IPS-20b (cell line): ENCODE measurements at regions not wholly inside any gene's neighbourhood (a gene's known extent, or its start where the extent isn't known, plus 50 kb on each side); places are given as distances from the start of the nearest gene placed in this dataset.
A peak's percentile ranks its signal among the peaks of the same experiment; 100 is the strongest.
"Not testable (repeated sequence)": the region's sequence is repeated elsewhere in the genome, so short reads cannot be mapped to it uniquely, and the experiment has no call there.

Source experiments
- H3K27ac ChIP-seq: one replicate; pipeline ENCODE4 v1.5.1; 2013; ENCODE audit warnings: low read length
- H3K27me3 ChIP-seq: 2 replicates; pipeline ENCODE4 v1.6.1; 2013; ENCODE audit warnings: mild to moderate bottlenecking, low read length, inconsistent platforms; ENCODE audit not compliant: insufficient read depth
- H3K36me3 ChIP-seq: 2 replicates; pipeline ENCODE4 v1.6.1; 2013; ENCODE audit warnings: low read depth, mild to moderate bottlenecking, inconsistent platforms, low read length, moderate library complexity; ENCODE audit not compliant: insufficient read depth
- H3K4me1 ChIP-seq: 2 replicates; pipeline ENCODE4 v1.6.1; 2013; ENCODE audit warnings: mild to moderate bottlenecking, control low read depth, inconsistent platforms, low read length, moderate library complexity; ENCODE audit not compliant: insufficient read depth
- H3K4me3 ChIP-seq: 2 replicates; pipeline ENCODE4 v1.5.1; 2013; ENCODE audit warnings: mild to moderate bottlenecking, low read length, inconsistent platforms
- H3K9ac ChIP-seq: 2 replicates; pipeline ENCODE4 v1.6.1; 2013; ENCODE audit warnings: low read depth, mild to moderate bottlenecking, inconsistent platforms, low read length, moderate library complexity
- H3K9me3 ChIP-seq: 2 replicates; pipeline ENCODE4 v1.6.1; 2013; ENCODE audit warnings: mild to moderate bottlenecking, low read depth, low read length, inconsistent platforms; ENCODE audit not compliant: insufficient read depth

- not testable (repeated sequence) for H3K9me3 ChIP-seq, H3K27me3 ChIP-seq, H3K4me1 ChIP-seq, H3K27ac ChIP-seq, H3K36me3 ChIP-seq, H3K9ac ChIP-seq, H3K4me3 ChIP-seq
Observed at GRCh38 chr22:25433381-25433970, 131.0 kb upstream of the GRK3 start.

GRCh38 chr22:25437414-25438160, 126.9 kb upstream of the GRK3 start:
- Histone ChIP-seq H3K4me1 (peaks cover 3% of the 10 kb centered on the region; the same call in 1 of the 2 replicates), H3K9me3 (no peaks in the 10 kb centered on the region), H3K9ac (peak overlapping the region; percentile 19; the same call in 1 of the 2 replicates), H3K27ac (no peak overlapping the region), H3K27me3 (peaks cover 7% of the 10 kb centered on the region; the same call in 1 of the 2 replicates), H3K36me3 (no peaks in the 10 kb centered on the region), H3K4me3 (no peak overlapping the region)

GRCh38 chr22:25447067-25447685, 117.3 kb upstream of the GRK3 start:
- Histone ChIP-seq H3K4me1 (no peaks in the 10 kb centered on the region; the same call in 1 of the 2 replicates), H3K27me3 (no peaks in the 10 kb centered on the region), H3K9ac (peak overlapping the region; percentile 89; the same call in 1 of the 2 replicates), H3K4me3 (peak overlapping the region; percentile 85; the same call in 1 of the 2 replicates), H3K9me3 (no peaks in the 10 kb centered on the region), H3K36me3 (peaks cover 10% of the 10 kb centered on the region; the same call in 1 of the 2 replicates), H3K27ac (no peak overlapping the region)

- peaks cover 10% of the 10 kb centered on the region; the same call in 1 of the 2 replicates for H3K36me3 ChIP-seq
- H3K4me1 ChIP-seq = no peaks in the 10 kb centered on the region; the same call in 1 of the 2 replicates
- no peaks in the 10 kb centered on the region for H3K9me3 ChIP-seq
- no peak overlapping the region for H3K27ac ChIP-seq
- H3K27me3 ChIP-seq = no peaks in the 10 kb centered on the region
- H3K9ac ChIP-seq = peak overlapping the region; percentile 89
- H3K4me3 ChIP-seq = peak overlapping the region; percentile 85
Observed at GRCh38 chr22:25447686-25448434, 116.6 kb upstream of the GRK3 start.

GRCh38 chr22:25448435-25449051, 115.9 kb upstream of the GRK3 start:
- no peaks in the 10 kb centered on the region for H3K9me3 ChIP-seq
- H3K27me3 ChIP-seq = no peaks in the 10 kb centered on the region
- H3K27ac ChIP-seq = no peak overlapping the region
- peaks cover 14% of the 10 kb centered on the region for H3K36me3 ChIP-seq
- H3K4me3 ChIP-seq = peak overlapping the region; percentile 85
- H3K9ac ChIP-seq = peak overlapping the region; percentile 89
- H3K4me1 ChIP-seq = no peaks in the 10 kb centered on the region; the same call in 1 of the 2 replicates

GRCh38 chr22:25449781-25450317, 114.6 kb upstream of the GRK3 start:
- peaks cover 24% of the 10 kb centered on the region for H3K36me3 ChIP-seq
- H3K4me3 ChIP-seq = peak overlapping the region; percentile 85; the same call in 1 of the 2 replicates
- H3K9ac ChIP-seq = no peak overlapping the region
- H3K9me3 ChIP-seq = no peaks in the 10 kb centered on the region
- H3K27ac ChIP-seq = no peak overlapping the region
- no peaks in the 10 kb centered on the region; the same call in 1 of the 2 replicates for H3K4me1 ChIP-seq
- H3K27me3 ChIP-seq = no peaks in the 10 kb centered on the region

GRCh38 chr22:25451480-25452114, 112.9 kb upstream of the GRK3 start:
- H3K9ac ChIP-seq = no peak overlapping the region
- H3K27ac ChIP-seq = no peak overlapping the region
- H3K36me3 ChIP-seq = peaks cover 31% of the 10 kb centered on the region
- no peaks in the 10 kb centered on the region for H3K9me3 ChIP-seq
- no peaks in the 10 kb centered on the region for H3K27me3 ChIP-seq
- H3K4me1 ChIP-seq = no peaks in the 10 kb centered on the region; the same call in 1 of the 2 replicates
- H3K4me3 ChIP-seq = no peak overlapping the region

GRCh38 chr22:25452116-25452700, 112.3 kb upstream of the GRK3 start:
- H3K27ac ChIP-seq = no peak overlapping the region

GRCh38 chr22:25453058-25453457, 111.4 kb upstream of the GRK3 start:
- no peaks in the 10 kb centered on the region; the same call in 1 of the 2 replicates for H3K4me1 ChIP-seq
- no peak overlapping the region for H3K4me3 ChIP-seq
- H3K27me3 ChIP-seq = no peaks in the 10 kb centered on the region
- H3K36me3 ChIP-seq = peaks cover 44% of the 10 kb centered on the region
- H3K27ac ChIP-seq = no peak overlapping the region
- no peaks in the 10 kb centered on the region for H3K9me3 ChIP-seq
- no peak overlapping the region for H3K9ac ChIP-seq

More at GRCh38 chr22:25452116-25452700, 112.3 kb upstream of the GRK3 start:
- Histone ChIP-seq H3K9me3 (no peaks in the 10 kb centered on the region), H3K9ac (no peak overlapping the region), H3K36me3 (peaks cover 35% of the 10 kb centered on the region), H3K4me1 (no peaks in the 10 kb centered on the region; the same call in 1 of the 2 replicates), H3K4me3 (no peak overlapping the region), H3K27me3 (no peaks in the 10 kb centered on the region)

- no peaks in the 10 kb centered on the region; the same call in 1 of the 2 replicates for H3K4me1 ChIP-seq
- H3K27me3 ChIP-seq = no peaks in the 10 kb centered on the region
- no peak overlapping the region for H3K9ac ChIP-seq
- no peak overlapping the region for H3K4me3 ChIP-seq
- no peaks in the 10 kb centered on the region for H3K9me3 ChIP-seq
- H3K36me3 ChIP-seq = peaks cover 46% of the 10 kb centered on the region
- H3K27ac ChIP-seq = no peak overlapping the region
Observed at GRCh38 chr22:25453557-25453956, 110.9 kb upstream of the GRK3 start.
